Mesenchymal stem cell (in vitro differentiated cells and primary cell): ENCODE measurements at regions not wholly inside any gene's neighbourhood (a gene's known extent, or its start where the extent isn't known, plus 50 kb on each side); places are given as distances from the start of the nearest gene placed in this dataset.

Experiments used
- DNase-seq: peaks from one replicate; pipeline ENCODE4 v3.0.0-alpha.2; 2013
- H2AFZ ChIP-seq: one replicate; pipeline ENCODE4 v1.6.1; 2013; ENCODE audit warnings: low read depth, mild to moderate bottlenecking, control low read depth, inconsistent platforms, low read length, moderate library complexity
- H2AK5ac ChIP-seq: 2 replicates; pipeline ENCODE4 v1.6.1; 2013; ENCODE audit warnings: low read length, moderate library complexity, mild to moderate bottlenecking, inconsistent platforms; ENCODE audit not compliant: severe bottlenecking
- H2BK120ac ChIP-seq: one replicate; pipeline ENCODE4 v1.6.1; 2013; ENCODE audit warnings: low read depth, mild to moderate bottlenecking, inconsistent platforms, low read length, moderate library complexity
- H2BK12ac ChIP-seq, 2 experiments: one replicate each; pipeline ENCODE4 v1.6.1; 2013; ENCODE audit warnings: inconsistent platforms in 2 of 2, low read length in 2 of 2, mild to moderate bottlenecking in 2 of 2, moderate library complexity in 2 of 2, control low read depth in 1 of 2
- H2BK15ac ChIP-seq: one replicate; pipeline ENCODE4 v1.6.1; 2013; ENCODE audit warnings: mild to moderate bottlenecking, low read depth, inconsistent platforms; ENCODE audit not compliant: poor library complexity, severe bottlenecking
- H2BK5ac ChIP-seq: 2 replicates; pipeline ENCODE4 v1.6.1; 2013; ENCODE audit warnings: low read depth, mild to moderate bottlenecking, low read length, control low read depth, inconsistent platforms; ENCODE audit not compliant: poor library complexity, severe bottlenecking
- H3K14ac ChIP-seq, 2 experiments: one replicate each; pipeline ENCODE4 v1.6.1; 2013; ENCODE audit warnings: inconsistent platforms in 2 of 2, low read length in 2 of 2, control low read depth in 1 of 2, mild to moderate bottlenecking in 1 of 2, moderate library complexity in 1 of 2
- H3K18ac ChIP-seq, 2 experiments: one replicate each; pipeline ENCODE4 v1.6.1; 2013; ENCODE audit warnings: inconsistent platforms in 2 of 2, low read length in 2 of 2, control low read depth in 1 of 2, low read depth in 1 of 2, mild to moderate bottlenecking in 1 of 2
- H3K23ac ChIP-seq, 2 experiments: one replicate each; pipeline ENCODE4 v1.6.1; 2013; ENCODE audit warnings: inconsistent platforms in 2 of 2, low read length in 2 of 2, mild to moderate bottlenecking in 2 of 2, moderate library complexity in 2 of 2, control low read depth in 1 of 2
- H3K27ac ChIP-seq: 2 replicates; pipeline ENCODE4 v1.5.1; 2013; ENCODE audit warnings: mild to moderate bottlenecking, moderate library complexity, low read length, control low read depth, inconsistent platforms; ENCODE audit not compliant: poor library complexity, severe bottlenecking
- H3K27me3 ChIP-seq, 2 experiments: 2 replicates each; pipeline versions ENCODE4 v1.6.1 to v1.7.0; 2013; ENCODE audit warnings: low read length in 2 of 2, mild to moderate bottlenecking in 2 of 2, moderate library complexity in 2 of 2, control low read depth in 1 of 2, inconsistent platforms in 1 of 2; ENCODE audit not compliant: control insufficient read depth in 1 of 2, insufficient read depth in 1 of 2
- H3K36me3 ChIP-seq, 2 experiments: 2 replicates each; pipeline versions ENCODE4 v1.6.1 to v1.7.0; 2013; ENCODE audit warnings: low read length in 2 of 2, control low read depth in 1 of 2, inconsistent platforms in 1 of 2, low read depth in 1 of 2, mild to moderate bottlenecking in 1 of 2; ENCODE audit not compliant: insufficient read depth in 2 of 2, control insufficient read depth in 1 of 2
- H3K4ac ChIP-seq, 2 experiments: one replicate each; pipeline ENCODE4 v1.6.1; 2013; ENCODE audit warnings: inconsistent platforms in 2 of 2, low read length in 2 of 2, mild to moderate bottlenecking in 2 of 2, moderate library complexity in 2 of 2, control low read depth in 1 of 2, low read depth in 1 of 2
- H3K4me1 ChIP-seq: 2 replicates; pipeline ENCODE4 v1.6.1; 2013; ENCODE audit warnings: low read depth, low read length, control low read depth; ENCODE audit not compliant: control insufficient read depth, insufficient read depth
- H3K4me2 ChIP-seq: 2 replicates; pipeline ENCODE4 v1.6.1; 2013; ENCODE audit warnings: low read length, mild to moderate bottlenecking, inconsistent platforms; ENCODE audit not compliant: poor library complexity, severe bottlenecking
- H3K4me3 ChIP-seq, 2 experiments: 2 replicates each; pipeline versions ENCODE4 v1.5.1 to v1.7.0; 2013; ENCODE audit warnings: low read length in 2 of 2, mild to moderate bottlenecking in 2 of 2, control low read depth in 1 of 2, low read depth in 1 of 2; ENCODE audit not compliant: insufficient read depth in 1 of 2
- H3K79me1 ChIP-seq: replicated peaks from 2 replicates; pipeline ENCODE4 v1.6.1; 2013; ENCODE audit warnings: mild to moderate bottlenecking, control low read depth, low read length, inconsistent platforms; ENCODE audit not compliant: poor library complexity, severe bottlenecking
- H3K9ac ChIP-seq: 2 replicates; pipeline ENCODE4 v1.7.0; 2013; ENCODE audit warnings: mild to moderate bottlenecking, low read length, moderate library complexity
- H3K9me3 ChIP-seq: 2 replicates; pipeline ENCODE4 v1.7.0; 2013; ENCODE audit warnings: mild to moderate bottlenecking, low read length; ENCODE audit not compliant: control insufficient read depth
- H4K8ac ChIP-seq: one replicate; pipeline ENCODE4 v1.6.1; 2013; ENCODE audit warnings: inconsistent platforms, mild to moderate bottlenecking, low read length, moderate library complexity
- H4K91ac ChIP-seq: one replicate; pipeline ENCODE4 v1.6.1; 2013; ENCODE audit warnings: mild to moderate bottlenecking, low read length, inconsistent platforms
- WGBS: methylation state at CpG from one replicate; pipeline ENCODE4 v1.1.7; 2013; ENCODE audit warnings: mixed read lengths; 5-methylcytosine and 5-hydroxymethylcytosine counted together

DNA sequence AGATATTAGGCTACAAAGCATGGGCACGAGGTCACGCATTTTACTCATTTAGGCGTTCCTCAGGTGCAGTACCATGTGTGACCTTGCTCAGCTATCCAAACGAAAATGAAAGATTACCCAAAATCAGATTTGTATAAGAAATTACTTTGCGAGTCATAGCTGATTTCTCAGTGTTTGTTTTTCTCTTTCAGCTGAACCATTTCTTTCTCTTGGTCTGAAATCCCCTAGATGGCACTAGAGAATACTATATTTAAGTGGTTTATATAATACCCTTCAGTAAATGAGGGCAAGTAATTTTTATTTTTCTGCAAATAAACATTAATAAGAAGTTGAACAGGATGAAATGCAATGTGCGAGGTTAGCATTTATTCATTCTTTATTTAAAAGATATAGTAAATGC lies 496.6 kb downstream of the STIM2 start:
- Histone ChIP-seq H2BK5ac (no peak overlapping the region), H3K79me1 (no peaks in the 10 kb centered on the region), H2BK15ac (no peak overlapping the region), H3K4ac (no peak overlapping the region), H2AK5ac (no peak overlapping the region), H4K91ac (no peak overlapping the region), H3K9me3 (no peaks in the 10 kb centered on the region), H2AFZ (no peak overlapping the region), H2BK120ac (no peak overlapping the region), H3K4me2 (no peak overlapping the region), H3K4me3 (no peak overlapping the region), H4K8ac (no peak overlapping the region), H3K4me1 (no peaks in the 10 kb centered on the region), H3K36me3 (no peaks in the 10 kb centered on the region), H3K14ac (no peak overlapping the region), H3K23ac (no peak overlapping the region), H3K27me3 (no peaks in the 10 kb centered on the region), H3K9ac (peak overlapping the region; percentile 54), H3K18ac (no peak overlapping the region), H3K27ac (no peak overlapping the region), H2BK12ac (no peak overlapping the region)
- 64% methylated on average over 4 of the region's 6 CpGs for WGBS
- peak; percentile 6 for DNase-seq

DNA sequence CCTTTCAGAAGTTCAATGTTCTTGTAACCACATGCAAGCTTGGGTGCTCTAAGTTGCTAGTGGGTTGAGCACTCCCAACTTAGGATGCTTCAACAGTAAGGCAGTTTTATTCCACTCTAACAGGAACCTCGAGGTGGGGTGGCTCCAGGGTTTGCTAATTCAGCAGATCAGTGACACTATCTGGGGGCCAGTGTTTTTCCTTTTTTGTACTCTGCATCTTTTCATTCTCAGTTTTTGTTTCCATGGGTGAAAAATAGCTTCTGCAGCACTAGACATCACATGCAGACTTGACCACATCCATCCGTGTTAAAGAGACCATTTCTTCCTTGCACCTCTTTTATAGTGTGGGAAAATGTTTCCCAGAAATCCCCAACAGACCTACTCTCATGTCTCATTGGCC lies 497.6 kb downstream of the STIM2 start:
- H3K4me2 ChIP-seq: no peak overlapping the region
- no peak overlapping the region for H3K27ac ChIP-seq
- no peak overlapping the region for H2BK120ac ChIP-seq
- H3K9me3 ChIP-seq: no peaks in the 10 kb centered on the region
- H2AK5ac ChIP-seq: no peak overlapping the region
- H4K8ac ChIP-seq: no peak overlapping the region
- no peak overlapping the region for H4K91ac ChIP-seq
- no peak overlapping the region for H3K4me3 ChIP-seq
- no peaks in the 10 kb centered on the region for H3K27me3 ChIP-seq
- H3K36me3 ChIP-seq: no peaks in the 10 kb centered on the region
- no peaks in the 10 kb centered on the region for H3K4me1 ChIP-seq
- peak overlapping the region; percentile 33 for H3K9ac ChIP-seq
- H2BK5ac ChIP-seq: no peak overlapping the region
- WGBS: 80% methylated on average over 2 of the region's 2 CpGs
- no peak overlapping the region for H3K14ac ChIP-seq
- H2BK12ac ChIP-seq: no peak overlapping the region
- DNase-seq: no peak
- H2BK15ac ChIP-seq: no peak overlapping the region
- H3K4ac ChIP-seq: no peak overlapping the region
- H3K79me1 ChIP-seq: no peaks in the 10 kb centered on the region
- no peak overlapping the region for H2AFZ ChIP-seq
- H3K23ac ChIP-seq: no peak overlapping the region
- H3K18ac ChIP-seq: no peak overlapping the region

DNA sequence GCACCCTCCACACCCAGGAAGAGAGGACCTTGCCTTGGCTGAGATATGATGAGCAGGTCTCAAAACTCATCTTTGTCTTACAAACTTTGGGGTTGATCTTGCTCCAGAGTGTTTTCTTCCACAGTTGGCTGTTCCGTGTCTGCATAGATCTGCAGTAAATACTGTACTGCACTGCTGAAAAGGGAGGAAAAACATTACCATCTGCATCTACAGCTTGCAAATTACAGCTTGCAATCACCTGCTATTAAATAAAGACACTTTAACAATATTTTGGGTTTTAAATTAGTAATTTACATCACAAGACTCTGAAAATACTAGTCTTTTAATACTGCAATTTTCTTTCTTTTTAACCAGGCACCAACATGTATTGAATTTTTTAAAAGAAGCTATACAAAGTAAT lies 499.5 kb downstream of the STIM2 start:
- Histone ChIP-seq H3K9me3 (no peaks in the 10 kb centered on the region), H3K4me1 (no peaks in the 10 kb centered on the region), H3K27ac (no peak overlapping the region), H3K27me3 (no peaks in the 10 kb centered on the region), H2AFZ (no peak overlapping the region), H3K4me3 (no peak overlapping the region), H2BK12ac (no peak overlapping the region), H3K23ac (no peak overlapping the region), H4K8ac (no peak overlapping the region), H3K18ac (no peak overlapping the region), H4K91ac (no peak overlapping the region), H3K14ac (no peak overlapping the region), H2BK15ac (no peak overlapping the region), H2AK5ac (no peak overlapping the region), H3K4ac (no peak overlapping the region), H3K4me2 (no peak overlapping the region), H3K36me3 (no peaks in the 10 kb centered on the region), H2BK120ac (no peak overlapping the region), H2BK5ac (no peak overlapping the region), H3K79me1 (no peaks in the 10 kb centered on the region), H3K9ac (peak overlapping the region; percentile 48)
- no peak for DNase-seq
- WGBS: no CpG with 5 or more reads among the region's 1 CpG

GRCh38 chr4:27360790-27361267 lies 500.2 kb downstream of the STIM2 start:
- Histone ChIP-seq H4K8ac (no peak overlapping the region), H2BK15ac (no peak overlapping the region), H2BK12ac (no peak overlapping the region), H3K27ac (no peak overlapping the region), H2BK5ac (no peak overlapping the region), H3K4me3 (peak overlapping the region in 1 of 2 experiments; percentile 68), H4K91ac (no peak overlapping the region), H3K4me1 (no peaks in the 10 kb centered on the region), H3K27me3 (no peaks in the 10 kb centered on the region), H3K23ac (no peak overlapping the region), H3K4ac (no peak overlapping the region), H3K36me3 (no peaks in the 10 kb centered on the region), H3K9me3 (no peaks in the 10 kb centered on the region), H2AK5ac (no peak overlapping the region), H2BK120ac (no peak overlapping the region), H3K14ac (no peak overlapping the region), H3K4me2 (no peak overlapping the region), H3K9ac (peak overlapping the region; percentile 48), H3K79me1 (no peaks in the 10 kb centered on the region), H3K18ac (peak overlapping the region in 1 of 2 experiments; percentile 41), H2AFZ (no peak overlapping the region)
- peak; percentile 68 for DNase-seq
- 16% methylated on average over 7 of the region's 7 CpGs for WGBS
